ENCODE measurements at regions not wholly inside any gene's neighbourhood (a gene's known extent, or its start where the extent isn't known, plus 50 kb on each side); places are given as distances from the start of the nearest gene placed in this dataset.

DNA sequence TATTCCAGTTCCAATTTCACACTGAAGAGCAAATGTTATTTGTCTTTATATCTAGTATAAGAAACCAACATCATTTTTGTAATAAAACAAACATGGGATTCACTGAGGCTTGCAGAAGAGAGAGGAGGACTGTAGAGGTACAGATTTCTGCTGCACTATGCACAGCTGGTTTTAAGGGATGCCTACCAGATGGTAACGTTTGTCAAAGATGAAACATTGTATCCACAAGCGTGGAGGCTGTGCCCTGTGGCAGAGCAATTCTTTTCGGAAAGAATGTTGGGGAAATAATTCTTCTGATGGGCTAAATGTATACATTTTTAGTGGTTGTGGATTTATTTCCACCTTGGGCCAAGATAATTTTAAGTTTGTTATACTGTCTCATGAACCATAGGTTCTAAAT lies 272.4 kb downstream of the DUSP10 start:
- DNase-seq (ENCODE audit: low read depth) = no peak
- H3K4me3 ChIP-seq (replicated peaks; ENCODE audit: low read depth, low read length) = no peak overlapping the region
- TF ChIP-seq, protein P1, sequence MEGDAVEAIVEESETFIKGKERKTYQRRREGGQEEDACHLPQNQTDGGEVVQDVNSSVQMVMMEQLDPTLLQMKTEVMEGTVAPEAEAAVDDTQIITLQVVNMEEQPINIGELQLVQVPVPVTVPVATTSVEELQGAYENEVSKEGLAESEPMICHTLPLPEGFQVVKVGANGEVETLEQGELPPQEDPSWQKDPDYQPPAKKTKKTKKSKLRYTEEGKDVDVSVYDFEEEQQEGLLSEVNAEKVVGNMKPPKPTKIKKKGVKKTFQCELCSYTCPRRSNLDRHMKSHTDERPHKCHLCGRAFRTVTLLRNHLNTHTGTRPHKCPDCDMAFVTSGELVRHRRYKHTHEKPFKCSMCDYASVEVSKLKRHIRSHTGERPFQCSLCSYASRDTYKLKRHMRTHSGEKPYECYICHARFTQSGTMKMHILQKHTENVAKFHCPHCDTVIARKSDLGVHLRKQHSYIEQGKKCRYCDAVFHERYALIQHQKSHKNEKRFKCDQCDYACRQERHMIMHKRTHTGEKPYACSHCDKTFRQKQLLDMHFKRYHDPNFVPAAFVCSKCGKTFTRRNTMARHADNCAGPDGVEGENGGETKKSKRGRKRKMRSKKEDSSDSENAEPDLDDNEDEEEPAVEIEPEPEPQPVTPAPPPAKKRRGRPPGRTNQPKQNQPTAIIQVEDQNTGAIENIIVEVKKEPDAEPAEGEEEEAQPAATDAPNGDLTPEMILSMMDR (IDR thresholded peaks at IDR 0.05; ENCODE audit: low read length, missing control alignments) = no peak

DNA sequence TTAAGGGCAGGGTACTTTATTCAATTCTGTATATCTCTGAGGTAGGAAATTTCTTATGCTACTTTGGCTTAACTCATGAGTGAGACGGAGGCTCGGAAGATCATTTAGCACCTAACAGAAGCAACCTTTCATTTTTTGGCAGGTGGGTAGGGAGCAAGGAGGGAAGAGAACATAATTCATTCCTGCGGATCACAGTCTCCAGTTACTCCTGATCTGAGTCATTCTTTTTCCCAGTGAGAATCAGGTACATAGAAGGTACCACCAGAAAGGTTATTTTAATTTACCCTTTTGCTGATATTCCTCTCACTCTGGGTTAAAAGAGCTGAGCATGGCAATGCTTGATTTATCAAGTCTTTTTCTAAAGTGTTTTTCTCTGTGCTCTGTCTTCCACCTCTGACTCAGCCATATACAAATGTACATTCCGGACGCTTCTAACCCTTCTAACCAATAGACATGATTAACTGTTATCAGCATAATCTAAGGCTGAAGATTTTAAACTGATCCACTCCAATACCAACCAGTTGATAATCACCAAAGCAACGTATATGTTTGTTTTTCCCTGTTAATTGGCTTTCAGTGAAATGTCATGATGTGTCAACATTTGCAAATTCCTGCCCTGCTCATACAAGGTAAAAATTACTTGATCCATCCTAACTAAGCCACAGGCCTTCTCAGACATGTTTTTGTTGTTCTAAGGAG lies 271.7 kb downstream of the DUSP10 start:
- no peak for DNase-seq (ENCODE audit: low read depth)
- H3K4me3 ChIP-seq (replicated peaks; ENCODE audit: low read depth, low read length) = no peak overlapping the region
- TF ChIP-seq, protein P1 (IDR thresholded peaks at IDR 0.05; ENCODE audit: low read length, missing control alignments) = no peak

DNA sequence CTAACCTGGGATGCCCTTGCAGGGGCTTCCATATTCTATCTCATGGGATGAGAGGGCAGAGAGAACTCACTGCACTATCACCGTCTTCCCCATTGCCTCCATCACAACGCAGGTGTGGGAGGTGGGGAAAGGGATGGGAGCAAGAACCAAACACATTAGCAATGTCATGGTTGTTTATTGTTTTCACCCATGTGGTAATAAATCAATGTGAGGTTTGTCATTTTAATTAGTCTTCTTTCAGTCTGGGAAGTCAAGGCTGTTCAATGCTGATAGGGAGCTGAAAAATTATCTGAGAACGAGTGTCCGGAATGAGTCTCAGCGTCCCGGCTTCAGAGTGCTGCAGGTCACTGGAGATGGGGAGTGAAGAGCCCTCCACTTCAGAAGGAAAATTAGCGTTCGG lies 268.5 kb downstream of the DUSP10 start:
- TF ChIP-seq, protein P1 (IDR thresholded peaks at IDR 0.05; ENCODE audit: low read length, missing control alignments) = no peak
- no peak overlapping the region for H3K4me3 ChIP-seq (replicated peaks; ENCODE audit: low read depth, low read length)
- no peak for DNase-seq (ENCODE audit: low read depth)

DNA sequence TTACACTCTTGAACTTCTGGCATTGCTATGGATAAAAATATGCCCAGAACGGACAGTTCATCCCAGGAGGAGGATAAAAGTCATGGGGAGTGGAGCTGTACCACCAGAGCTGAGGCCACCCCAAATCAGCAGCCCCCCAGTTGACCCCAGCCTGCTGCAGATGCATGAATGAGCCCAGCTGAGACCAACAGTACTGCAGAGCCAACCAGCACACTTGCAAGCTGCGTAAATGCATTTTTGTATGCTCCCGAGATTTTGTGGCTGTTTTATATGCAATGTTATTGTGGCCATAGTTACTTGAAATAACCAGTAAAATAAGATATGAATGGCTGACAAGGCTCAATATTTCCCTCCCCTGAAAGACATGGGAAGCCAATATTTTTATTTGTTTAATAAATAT lies 264.6 kb downstream of the DUSP10 start:
- no peak overlapping the region for H3K4me3 ChIP-seq (replicated peaks; ENCODE audit: low read depth, low read length)
- TF ChIP-seq, protein P1 (IDR thresholded peaks at IDR 0.05; ENCODE audit: low read length, missing control alignments) = no peak
- no peak for DNase-seq (ENCODE audit: low read depth)

DNA sequence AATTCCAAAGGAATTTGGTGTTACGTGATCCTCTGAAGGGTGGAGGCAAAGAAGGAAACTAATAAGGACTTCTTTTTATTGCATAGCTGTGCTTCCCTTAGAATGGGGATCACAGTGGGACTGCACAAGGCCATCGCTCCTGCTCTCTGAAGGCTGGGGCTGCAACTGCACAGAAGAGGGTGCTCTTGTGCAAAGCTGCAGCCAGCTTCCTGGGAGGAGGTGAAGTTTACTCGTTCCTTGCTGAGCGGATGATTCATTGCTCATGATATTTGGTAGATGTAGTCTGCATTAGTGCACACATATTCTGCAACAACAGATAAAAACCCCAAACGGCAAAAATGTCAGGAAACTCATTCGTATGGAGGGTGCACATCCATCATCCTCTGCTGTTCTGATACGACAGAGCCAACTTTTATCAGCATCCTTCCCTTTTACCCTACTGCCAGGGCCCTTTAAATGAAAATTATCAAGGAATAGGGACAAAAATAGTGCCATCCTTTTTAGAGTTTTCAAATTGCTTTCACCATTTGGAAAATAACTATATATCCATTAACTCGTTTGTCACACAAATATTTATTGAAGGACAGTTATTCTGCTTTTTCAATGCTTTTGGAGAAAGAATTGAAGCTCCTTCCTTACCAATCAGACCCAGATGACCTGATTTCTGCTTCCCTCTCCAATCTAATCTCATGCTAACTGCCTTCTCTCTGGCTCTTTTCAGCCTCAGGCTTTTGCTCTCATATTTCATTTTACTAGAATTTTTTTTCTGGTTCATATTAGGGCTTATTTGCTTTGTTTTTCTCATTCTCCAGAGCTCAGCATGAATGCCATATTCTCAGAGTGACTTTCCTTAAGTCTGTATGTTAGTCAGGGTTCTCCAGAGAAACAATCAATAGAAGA lies 263.6 kb downstream of the DUSP10 start:
- H3K4me3 ChIP-seq (replicated peaks; ENCODE audit: low read depth, low read length) = no peak overlapping the region
- peak; percentile 89 for DNase-seq (ENCODE audit: low read depth)

DNA sequence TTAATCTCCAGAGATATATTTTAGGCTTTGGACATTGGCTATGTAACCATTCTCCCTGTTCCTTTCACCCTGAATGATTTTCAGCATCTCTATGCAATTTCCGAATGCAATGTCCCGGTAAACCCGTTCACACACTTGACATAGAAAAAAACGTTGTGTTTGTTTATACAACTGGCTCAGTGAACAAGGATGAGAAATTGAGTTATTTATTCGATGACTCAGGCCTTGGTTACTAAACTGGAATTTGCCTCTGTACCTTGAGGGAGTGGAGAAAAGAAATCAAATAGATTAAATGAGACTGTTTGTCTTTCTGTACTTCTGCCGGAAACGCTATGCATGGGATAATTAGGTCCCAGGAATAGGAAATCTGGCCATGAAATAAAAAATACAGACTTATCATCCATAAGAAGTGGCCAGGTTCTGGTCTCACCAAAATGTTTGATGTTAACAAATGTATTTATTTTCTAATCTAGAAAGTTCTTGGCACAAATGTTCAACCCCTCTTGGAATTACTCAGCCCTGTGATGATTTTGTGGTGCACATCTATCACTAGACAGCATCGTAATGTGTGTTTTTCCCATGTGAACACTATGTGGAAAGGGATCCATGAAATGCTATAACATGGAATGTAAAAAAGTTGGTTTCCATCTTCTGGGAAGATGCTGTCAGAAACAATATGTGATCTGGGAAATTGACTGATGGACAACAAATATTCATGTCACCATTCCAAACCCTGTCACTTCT lies 253.9 kb downstream of the DUSP10 start:
- no peak overlapping the region for H3K4me3 ChIP-seq (replicated peaks; ENCODE audit: low read depth, low read length)
- TF ChIP-seq, protein P1 (IDR thresholded peaks at IDR 0.05; ENCODE audit: low read length, missing control alignments) = no peak
- DNase-seq (ENCODE audit: low read depth) = peak; percentile 55

More for the DNA sequence above, 263.6 kb downstream of the DUSP10 start:
- TF ChIP-seq, protein P1 (IDR thresholded peaks at IDR 0.05; ENCODE audit: low read length, missing control alignments) = peak; percentile 99

Measured in fibroblast of pulmonary artery (primary cell).